VCaP (cell line): ENCODE measurements at regions not wholly inside any gene's neighbourhood (a gene's known extent, or its start where the extent isn't known, plus 50 kb on each side); places are given as distances from the start of the nearest gene placed in this dataset.

ENCODE experiments used
- H3K27ac ChIP-seq: fragments of 450-650 bp; 2 replicates; pipeline ENCODE4 v1.5.1; 2017
- CTCF ChIP-seq: fragments of 450-650 bp; conservative IDR thresholded peaks from 2 replicates; pipeline ENCODE4 v1.5.1; 2017; ENCODE audit warnings: mild to moderate bottlenecking, moderate library complexity

GRCh38 chr4:29453303-29453820, 1266.8 kb upstream of the PCDH7 start:
- no peak for TF ChIP-seq CTCF

GRCh38 chr4:29459926-29460325, 1260.2 kb upstream of the PCDH7 start:
- no peak for TF ChIP-seq CTCF
- H3K27ac ChIP-seq, result no peak overlapping the region

More at GRCh38 chr4:29453303-29453820, 1266.8 kb upstream of the PCDH7 start:
- no peak overlapping the region for H3K27ac ChIP-seq

GRCh38 chr4:29467044-29467717, 1253.0 kb upstream of the PCDH7 start:
- no peak for TF ChIP-seq CTCF
- H3K27ac ChIP-seq, result no peak overlapping the region
